Pulmonary artery endothelial cell (primary cell): ENCODE measurements at regions not wholly inside any gene's neighbourhood (a gene's known extent, or its start where the extent isn't known, plus 50 kb on each side); places are given as distances from the start of the nearest gene placed in this dataset.

Experiments
- DNase-seq: peaks from one replicate; pipeline ENCODE4 v3.0.0-alpha.2; 2011; ENCODE audit warnings: low read depth, low spot score

- DNase-seq: no peak
Measured at GRCh38 chr19:31223740-31224534, 125.3 kb downstream of the TSHZ3 start.

- no peak for DNase-seq
Measured at GRCh38 chr19:31220540-31220939, 128.7 kb downstream of the TSHZ3 start.

GRCh38 chr19:31214997-31215396 lies 134.2 kb downstream of the TSHZ3 start:
- no peak for DNase-seq

GRCh38 chr19:31214086-31214485 lies 135.2 kb downstream of the TSHZ3 start:
- peak; percentile 64 for DNase-seq

GRCh38 chr19:31211088-31211487 lies 138.1 kb downstream of the TSHZ3 start:
- no peak for DNase-seq

GRCh38 chr19:31205887-31206518 lies 143.2 kb downstream of the TSHZ3 start:
- DNase-seq: no peak

- no peak for DNase-seq
Measured at GRCh38 chr19:31204115-31204514, 145.1 kb downstream of the TSHZ3 start.

- DNase-seq: no peak
Measured at GRCh38 chr19:31185261-31185660, 164.0 kb downstream of the TSHZ3 start.

- DNase-seq: no peak
Measured at GRCh38 chr19:31181535-31181934, 167.7 kb downstream of the TSHZ3 start.

- DNase-seq: no peak
Measured at GRCh38 chr19:31180907-31181306, 168.3 kb downstream of the TSHZ3 start.

GRCh38 chr19:31179471-31179852 lies 169.8 kb downstream of the TSHZ3 start:
- no peak for DNase-seq

GRCh38 chr19:31178833-31179470 lies 170.3 kb downstream of the TSHZ3 start:
- DNase-seq: no peak

- no peak for DNase-seq
Measured at GRCh38 chr19:31177246-31177645, 172.0 kb downstream of the TSHZ3 start.

- no peak for DNase-seq
Measured at GRCh38 chr19:31175564-31176348, 173.5 kb downstream of the TSHZ3 start.

- DNase-seq: no peak
Measured at GRCh38 chr19:31174948-31175347, 174.3 kb downstream of the TSHZ3 start.

GRCh38 chr19:31173991-31174390 lies 175.2 kb downstream of the TSHZ3 start:
- no peak for DNase-seq

GRCh38 chr19:31171936-31172335 lies 177.3 kb downstream of the TSHZ3 start:
- DNase-seq: no peak

GRCh38 chr19:31170046-31170445 lies 179.2 kb downstream of the TSHZ3 start:
- DNase-seq: no peak

- no peak for DNase-seq
Measured at GRCh38 chr19:31168106-31168625, 181.1 kb downstream of the TSHZ3 start.

- no peak for DNase-seq
Measured at GRCh38 chr19:31167690-31168089, 181.5 kb downstream of the TSHZ3 start.

- DNase-seq: no peak
Measured at GRCh38 chr19:31166206-31166605, 183.0 kb downstream of the TSHZ3 start.
